HepG2 (cell line): ENCODE measurements at regions not wholly inside any gene's neighbourhood (a gene's known extent, or its start where the extent isn't known, plus 50 kb on each side); places are given as distances from the start of the nearest gene placed in this dataset.
A peak's percentile ranks its signal among the peaks of the same experiment; 100 is the strongest.

Experiments used
- ATAC-seq: fragments of 200-7000 bp; cut with Tn5 transposase; 3 replicates; pipeline ENCODE4 v1.9.1; 2020; ENCODE audit warnings: mild to moderate bottlenecking, moderate library complexity
- BruUV-seq: library from RNA; stranded (reverse); fragments of 400-500 nt; replicated peaks from 2 replicates; lab custom pipeline; 2021; lab: Mats Ljungman, UMichigan
- CTCF ChIA-PET: fragments of 300-600 bp; formaldehyde crosslinking; extraction: SDS; loops from one replicate; lab custom pipeline; 2021; ENCODE audit warnings: low total read pairs, inconsistent platforms, low intra/inter-chr PET ratio; lab: Yijun Ruan, JAX
- POLR2A ChIA-PET: fragments of 350-600 bp; sonication (Branson Sonifier 250); formaldehyde crosslinking; loops from one replicate; lab custom pipeline; 2020; ENCODE audit warnings: antibody characterized with exemption, inconsistent platforms; lab: Yijun Ruan, JAX
- DNase-seq: peaks from one replicate; pipeline ENCODE4 v3.0.0-alpha.2; 2015; ENCODE audit warnings: low spot score
- FAIRE-seq: peaks from 3 replicates; lab custom pipeline; 2011; peaks lifted over from hg19 to GRCh38; lab: Jason Lieb, UNC
- H2AFZ ChIP-seq: one replicate; pipeline ENCODE4 v1.6.1; 2011; ENCODE audit warnings: low read length, inconsistent platforms
- H3K27ac ChIP-seq: fragments of 300-600 bp; 3 replicates; pipeline ENCODE4 v1.8.0; 2011; ENCODE audit warnings: mixed run types, mild to moderate bottlenecking, mixed read lengths, low read length, inconsistent platforms; ENCODE audit not compliant: insufficient read depth; ENCODE audit errors: extremely low read length
- H3K27me3 ChIP-seq, 2 experiments: fragments of 200-600 bp in 1 of 2; 2 replicates in 1 of 2; 3 replicates in 1 of 2; pipeline versions ENCODE4 v1.6.0 to v1.8.0; 2011; ENCODE audit warnings: low read length in 2 of 2, mild to moderate bottlenecking in 2 of 2, moderate library complexity in 2 of 2, inconsistent platforms in 1 of 2; ENCODE audit not compliant: insufficient read depth in 2 of 2, control insufficient read depth in 1 of 2
- H3K36me3 ChIP-seq, 2 experiments: fragments of 200-600 bp in 1 of 2; replicated peaks in 1 of 2; 2 replicates in 1 of 2; 3 replicates in 1 of 2; pipeline versions ENCODE4 v1.5.1 to v1.8.0; 2011; ENCODE audit warnings: low read length in 2 of 2, inconsistent platforms in 1 of 2; ENCODE audit not compliant: insufficient read depth in 2 of 2, control insufficient read depth in 1 of 2
- H3K4me1 ChIP-seq: 2 replicates; pipeline ENCODE4 v1.5.1; 2012; ENCODE audit warnings: low read length, inconsistent platforms; ENCODE audit not compliant: insufficient read depth
- H3K4me2 ChIP-seq: 2 replicates; pipeline ENCODE4 v1.6.0; 2011; ENCODE audit warnings: low read depth, low read length, inconsistent platforms
- H3K4me3 ChIP-seq, 3 experiments: fragments of 200-600 bp in 1 of 3; sonication (generic), shearing (Covaris generic) in 1 of 3; replicated peaks in 1 of 3; 2 replicates each; pipeline ENCODE4 v1.5.1; 2011 to 2016; ENCODE audit warnings: low read length in 3 of 3, inconsistent platforms in 2 of 3, low read depth in 2 of 3, mild to moderate bottlenecking in 2 of 3, control low read depth in 1 of 3, mixed read lengths in 1 of 3; ENCODE audit not compliant: insufficient read depth in 1 of 3
- H3K79me2 ChIP-seq: one replicate; pipeline ENCODE4 v1.6.1; 2011; ENCODE audit warnings: low read length, inconsistent platforms; ENCODE audit not compliant: insufficient read depth
- H3K9ac ChIP-seq: 2 replicates; pipeline ENCODE4 v1.6.0; 2011; ENCODE audit warnings: mild to moderate bottlenecking, low read depth, low read length, inconsistent platforms; ENCODE audit not compliant: insufficient read depth
- H3K9me3 ChIP-seq: 2 replicates; pipeline ENCODE4 v1.5.1; 2012; ENCODE audit warnings: mild to moderate bottlenecking, low read length
- H4K20me1 ChIP-seq: 2 replicates; pipeline ENCODE4 v1.6.0; 2011; ENCODE audit warnings: inconsistent platforms, mild to moderate bottlenecking, low read length, moderate library complexity; ENCODE audit not compliant: insufficient read depth
- ATF7 ChIP-seq, 2 experiments: fragments of 450-650 bp in 1 of 2; sonication (generic) in 1 of 2; formaldehyde crosslinking in 1 of 2; IDR thresholded peaks; 2 replicates each; pipeline versions ENCODE4 v1.4.0 to v1.6.1; 2016 to 2020; ENCODE audit warnings: antibody characterized with exemption in 1 of 2, mild to moderate bottlenecking in 1 of 2, missing genetic modification reagents in 1 of 2
- CBX1 ChIP-seq: IDR thresholded peaks from one replicate; pipeline ENCODE4 v1.6.1; 2016; ENCODE audit warnings: antibody characterized with exemption, low read depth
- MAFF ChIP-seq: IDR thresholded peaks from 2 replicates; pipeline ENCODE4 v1.6.1; 2011; ENCODE audit warnings: low read depth, low read length, improper control_type of control experiment
- PTBP1 ChIP-seq: fragments of 200-400 bp; formaldehyde crosslinking; IDR thresholded peaks from 2 replicates; pipeline ENCODE4 v1.6.1; 2018; ENCODE audit warnings: low read length, low read depth; ENCODE audit not compliant: poor library complexity, severe bottlenecking
- ZFP41 ChIP-seq: sonication (generic); formaldehyde crosslinking; IDR thresholded peaks from 2 replicates; pipeline ENCODE4 v1.4.0; 2020; ENCODE audit warnings: mild to moderate bottlenecking, missing genetic modification reagents, borderline replicate concordance
- ZNF225 ChIP-seq: sonication (generic); formaldehyde crosslinking; IDR thresholded peaks from 2 replicates; pipeline ENCODE4 v1.4.0; 2020; ENCODE audit warnings: mild to moderate bottlenecking, missing genetic modification reagents
- ZNF83 ChIP-seq: sonication (generic); formaldehyde crosslinking; IDR thresholded peaks from 2 replicates; pipeline ENCODE4 v1.4.0; 2020; ENCODE audit warnings: missing genetic modification reagents, mild to moderate bottlenecking, borderline replicate concordance
- WGBS: methylation state at CpG from one replicate; pipeline ENCODE4 v1.1.6; 2017; ENCODE audit warnings: low lambda C conversion rate; 5-methylcytosine and 5-hydroxymethylcytosine counted together
- in situ Hi-C: cut with HindIII; loops from 2 replicates; pipeline ENCODE4 v1.10.0; 2017; ENCODE audit warnings: low pct_unique_long_range_greater_than_20kb; ENCODE audit not compliant: extremely low pct_ligation_motif_present
- intact Hi-C: fragments of 100-400 bp; cut with micrococcal nuclease; formaldehyde crosslinking; loops from one replicate; pipeline ENCODE4 v1.10.0; 2022; ENCODE audit not compliant: unreplicated experiment
- TF ChIP-seq, protein P1 (sequence below): sonication (generic); formaldehyde crosslinking; IDR thresholded peaks from 2 replicates; pipeline ENCODE4 v1.8.1; 2022; ENCODE audit warnings: mild to moderate bottlenecking, missing genetic modification reagents
- TF ChIP-seq, protein P2 (sequence below): IDR thresholded peaks from 2 replicates; pipeline ENCODE4 v1.6.1; 2016; ENCODE audit warnings: missing genetic modification reagents, missing compliant biosample characterization

DNA sequence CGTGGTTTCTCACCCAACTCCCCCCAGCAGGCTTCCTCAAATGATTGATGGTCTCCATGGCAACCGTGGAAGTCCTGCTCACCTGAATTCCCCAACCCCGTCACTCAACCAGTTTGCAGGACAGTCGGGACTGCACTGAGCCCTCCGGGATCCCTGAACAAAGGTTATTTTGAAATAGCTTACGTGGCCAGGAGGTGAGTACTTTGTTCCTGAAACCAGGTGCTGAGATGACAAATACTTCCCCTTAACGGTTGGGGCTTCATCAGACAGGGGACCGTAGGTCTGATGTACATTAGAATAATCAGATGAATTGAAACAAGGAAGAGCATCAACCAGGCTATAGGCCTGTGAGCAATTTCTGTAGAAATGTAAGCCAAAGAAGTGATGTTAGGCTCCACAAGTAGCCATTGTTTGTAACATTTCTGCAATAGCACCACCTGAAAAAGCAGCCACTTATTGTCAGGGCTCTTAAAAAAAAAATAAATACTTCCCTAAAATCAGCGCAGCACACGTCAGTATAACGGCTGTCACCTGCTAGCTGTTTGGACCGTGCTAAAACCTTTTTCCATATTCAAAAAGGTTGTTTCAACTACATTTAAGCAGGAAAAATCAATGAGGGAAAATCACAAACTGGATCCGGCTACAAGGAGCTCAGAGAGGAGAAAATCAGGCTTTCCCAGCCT, 206.4 kb upstream of the ID2 start:
- ChIA-PET CTCF (no interaction called here), POLR2A (no interaction called here)
- no peak overlapping the region for H3K4me3 ChIP-seq
- H3K9me3 ChIP-seq: no peaks in the 10 kb centered on the region
- 0 out of 2 replicates have a peak, but pooled peaks have one; percentile 15 for TF ChIP-seq MAFF
- TF ChIP-seq, protein P1, sequence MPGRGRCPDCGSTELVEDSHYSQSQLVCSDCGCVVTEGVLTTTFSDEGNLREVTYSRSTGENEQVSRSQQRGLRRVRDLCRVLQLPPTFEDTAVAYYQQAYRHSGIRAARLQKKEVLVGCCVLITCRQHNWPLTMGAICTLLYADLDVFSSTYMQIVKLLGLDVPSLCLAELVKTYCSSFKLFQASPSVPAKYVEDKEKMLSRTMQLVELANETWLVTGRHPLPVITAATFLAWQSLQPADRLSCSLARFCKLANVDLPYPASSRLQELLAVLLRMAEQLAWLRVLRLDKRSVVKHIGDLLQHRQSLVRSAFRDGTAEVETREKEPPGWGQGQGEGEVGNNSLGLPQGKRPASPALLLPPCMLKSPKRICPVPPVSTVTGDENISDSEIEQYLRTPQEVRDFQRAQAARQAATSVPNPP (CRISPR knock-in tag): no peak
- in situ Hi-C loops (no loop called here), intact Hi-C loops (no loop called here)
- H3K4me2 ChIP-seq: no peak overlapping the region
- H2AFZ ChIP-seq: no peak overlapping the region
- H3K36me3 ChIP-seq: no peaks in the 10 kb centered on the region
- no peak overlapping the region for H3K9ac ChIP-seq
- peaks cover 28% of the 10 kb centered on the region for H3K4me1 ChIP-seq
- no peaks in the 10 kb centered on the region for H3K79me2 ChIP-seq
- no peak overlapping the region for H3K27ac ChIP-seq
- ATAC-seq (peak; percentile 25; the same call in 1 of the 3 replicates), FAIRE-seq (no peak), DNase-seq (no peak)
- no peaks in the 10 kb centered on the region for H4K20me1 ChIP-seq
- WGBS: 26% methylated on average over 13 of the region's 13 CpGs
- H3K27me3 ChIP-seq: peaks cover 0 to 31% of the 10 kb centered on the region in 2 experiments; a peak in 3 of 5 replicates
- BruUV-seq: no TSS peak

DNA sequence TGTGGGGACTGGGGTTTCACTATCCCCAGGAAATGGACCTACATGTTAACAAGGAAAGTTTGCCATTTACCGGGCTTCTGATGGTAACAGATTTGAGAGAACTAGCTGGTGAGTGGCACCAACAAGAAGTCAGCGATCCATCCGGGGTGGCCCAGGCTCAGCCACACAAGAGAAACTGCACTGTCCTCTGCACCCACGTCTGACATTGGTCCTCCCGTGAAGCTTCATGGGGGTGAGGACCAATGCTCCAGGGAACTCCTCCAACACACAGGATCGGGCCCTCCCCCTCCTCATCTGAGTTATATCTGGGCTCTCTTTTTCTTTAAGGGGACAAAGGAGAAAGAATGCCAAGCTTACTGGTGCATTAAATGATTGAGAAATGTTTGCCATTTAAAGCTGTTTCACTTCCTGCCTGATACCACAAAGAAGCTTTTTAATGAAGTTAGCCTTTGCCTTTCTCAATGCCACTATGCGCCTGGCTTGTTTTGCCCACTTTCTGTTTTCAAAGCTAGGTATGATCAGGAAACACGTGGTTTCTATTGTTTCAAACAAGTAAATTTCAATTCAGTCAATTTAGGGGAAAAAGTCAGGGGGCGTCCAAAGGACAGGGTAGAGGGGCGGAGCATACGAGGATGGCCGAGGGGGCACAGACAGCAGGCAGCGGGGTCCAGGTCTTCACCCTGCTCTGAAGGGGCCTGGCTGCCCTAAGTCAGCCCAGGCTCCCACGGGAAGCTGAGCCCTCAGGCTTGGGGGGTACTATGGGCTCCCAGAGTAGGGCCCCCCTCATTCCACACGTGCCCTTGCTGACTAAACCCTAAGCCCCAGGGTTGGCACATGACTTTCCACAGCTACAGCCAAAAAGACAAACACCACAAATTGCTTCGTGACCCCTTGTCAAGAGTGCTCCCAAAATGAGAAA, 204.0 kb upstream of the ID2 start:
- Histone ChIP-seq H3K27me3 (peaks cover 0 to 22% of the 10 kb centered on the region in 2 experiments; a peak in 3 of 5 replicates), H2AFZ (no peak overlapping the region), H3K27ac (no peak overlapping the region), H3K79me2 (no peaks in the 10 kb centered on the region), H3K9ac (no peak overlapping the region), H3K4me3 (no peak overlapping the region), H3K36me3 (no peaks in the 10 kb centered on the region), H3K4me2 (no peak overlapping the region), H3K9me3 (no peaks in the 10 kb centered on the region), H3K4me1 (peaks cover 28% of the 10 kb centered on the region), H4K20me1 (no peaks in the 10 kb centered on the region)
- BruUV-seq: no TSS peak
- intact Hi-C loops (no loop called here), in situ Hi-C loops (no loop called here)
- ChIA-PET CTCF (no interaction called here), POLR2A (no interaction called here)
- FAIRE-seq: no peak
- 56% methylated on average over 16 of the region's 16 CpGs for WGBS
- no peak for ATAC-seq
- DNase-seq: no peak
- no peak for TF ChIP-seq ZFP41 (CRISPR knock-in tag)
- TF ChIP-seq ZNF83 (CRISPR knock-in tag): no peak
- no peak for TF ChIP-seq ATF7 (IDR thresholded peaks at IDR 0.05)
- TF ChIP-seq ATF7 (CRISPR knock-in tag; IDR thresholded peaks at IDR 0.05): no peak
- no peak for TF ChIP-seq CBX1
- TF ChIP-seq ZNF225: no peak
- TF ChIP-seq, protein P2, sequence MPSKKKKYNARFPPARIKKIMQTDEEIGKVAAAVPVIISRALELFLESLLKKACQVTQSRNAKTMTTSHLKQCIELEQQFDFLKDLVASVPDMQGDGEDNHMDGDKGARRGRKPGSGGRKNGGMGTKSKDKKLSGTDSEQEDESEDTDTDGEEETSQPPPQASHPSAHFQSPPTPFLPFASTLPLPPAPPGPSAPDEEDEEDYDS: no peak
- TF ChIP-seq PTBP1: no peak
